Stimulated activated naive CD4-positive, alpha-beta T cell treated with Interleukin-2 at 50 U/mL for 16 hours (primary cell): ENCODE measurements at regions not wholly inside any gene's neighbourhood (a gene's known extent, or its start where the extent isn't known, plus 50 kb on each side); places are given as distances from the start of the nearest gene placed in this dataset.

Experiments
- DNase-seq: peaks from one replicate; lab custom pipeline; 2025; lab: John Stamatoyannopoulos, UW

GRCh38 chr6:104212977-104213668 is 646.6 kb downstream of the HACE1 start:
- no peak for DNase-seq

GRCh38 chr6:104207635-104208034 is 652.1 kb downstream of the HACE1 start:
- DNase-seq: no peak

GRCh38 chr6:104201557-104201956 is 658.2 kb downstream of the HACE1 start:
- no peak for DNase-seq

GRCh38 chr6:104187616-104188015 is 672.1 kb downstream of the HACE1 start:
- no peak for DNase-seq

- DNase-seq: no peak
These were observed 672.9 kb downstream of the HACE1 start for GRCh38 chr6:104186831-104187230.

GRCh38 chr6:104183816-104184435 is 675.8 kb downstream of the HACE1 start:
- no peak for DNase-seq

- DNase-seq: no peak
These were observed 676.9 kb downstream of the HACE1 start for GRCh38 chr6:104182811-104183210.

GRCh38 chr6:104173668-104174067 is 686.1 kb downstream of the HACE1 start:
- no peak for DNase-seq

- DNase-seq: no peak
These were observed 689.3 kb downstream of the HACE1 start for GRCh38 chr6:104170401-104170800.

- DNase-seq: no peak
These were observed 693.6 kb downstream of the HACE1 start for GRCh38 chr6:104166055-104166668.

- no peak for DNase-seq
These were observed 697.6 kb downstream of the HACE1 start for GRCh38 chr6:104162036-104162669.

GRCh38 chr6:104159045-104159618 is 700.6 kb downstream of the HACE1 start:
- no peak for DNase-seq

- no peak for DNase-seq
These were observed 716.0 kb downstream of the HACE1 start for GRCh38 chr6:104143757-104144156.

GRCh38 chr6:104134876-104135275 is 724.8 kb downstream of the HACE1 start:
- no peak for DNase-seq

- DNase-seq: no peak
These were observed 729.4 kb downstream of the HACE1 start for GRCh38 chr6:104130343-104130742.

- DNase-seq: no peak
These were observed 733.3 kb downstream of the HACE1 start for GRCh38 chr6:104126315-104127005.

- DNase-seq: no peak
These were observed 736.5 kb downstream of the HACE1 start for GRCh38 chr6:104123227-104123626.

- DNase-seq: no peak
These were observed 741.4 kb downstream of the HACE1 start for GRCh38 chr6:104118274-104118673.

- DNase-seq: no peak
These were observed 749.9 kb downstream of the HACE1 start for GRCh38 chr6:104109806-104110205.

- DNase-seq: no peak
These were observed 751.1 kb downstream of the HACE1 start for GRCh38 chr6:104108634-104109033.

- DNase-seq: no peak
These were observed 763.9 kb downstream of the HACE1 start for GRCh38 chr6:104095661-104096416.
